Effector memory CD4-positive, alpha-beta T cell (primary cell): ENCODE measurements at regions not wholly inside any gene's neighbourhood (a gene's known extent, or its start where the extent isn't known, plus 50 kb on each side); places are given as distances from the start of the nearest gene placed in this dataset.
"Not testable (repeated sequence)": the region's sequence is repeated elsewhere in the genome, so short reads cannot be mapped to it uniquely, and the experiment has no call there.

Source experiments
- DNase-seq, 3 donors: peaks; one replicate each; pipeline ENCODE4 v3.0.0-alpha.2; 2020
- H3K27ac ChIP-seq: 2 replicates; pipeline ENCODE4 v1.7.0; 2013; ENCODE audit warnings: mild to moderate bottlenecking, low read length, moderate library complexity; ENCODE audit not compliant: insufficient read depth, poor library complexity, severe bottlenecking
- H3K27me3 ChIP-seq: replicated peaks from 2 replicates; pipeline ENCODE4 v1.7.0; 2013; ENCODE audit warnings: mild to moderate bottlenecking, low read length; ENCODE audit not compliant: insufficient read depth, control insufficient read depth, poor library complexity, severe bottlenecking
- H3K36me3 ChIP-seq: 2 replicates; pipeline ENCODE4 v1.7.0; 2013; ENCODE audit warnings: mild to moderate bottlenecking, low read length, moderate library complexity; ENCODE audit not compliant: control insufficient read depth, insufficient read depth
- H3K4me1 ChIP-seq: 2 replicates; pipeline ENCODE4 v1.7.0; 2013; ENCODE audit warnings: low read length, mild to moderate bottlenecking; ENCODE audit not compliant: control insufficient read depth, insufficient read depth, poor library complexity, severe bottlenecking
- H3K4me3 ChIP-seq: 2 replicates; pipeline ENCODE4 v1.7.0; 2013; ENCODE audit warnings: low read length, low read depth, mild to moderate bottlenecking; ENCODE audit not compliant: insufficient read depth, poor library complexity, severe bottlenecking
- H3K9me3 ChIP-seq: 2 replicates; pipeline ENCODE4 v1.7.0; 2013; ENCODE audit warnings: mild to moderate bottlenecking, low read length, moderate library complexity; ENCODE audit not compliant: control insufficient read depth

- no peaks in the 10 kb centered on the region for H3K9me3 ChIP-seq
- no peaks in the 10 kb centered on the region for H3K27me3 ChIP-seq
- H3K4me3 ChIP-seq, result no peak overlapping the region
- no peak for DNase-seq
- H3K36me3 ChIP-seq, result no peaks in the 10 kb centered on the region
- H3K27ac ChIP-seq, result no peak overlapping the region
- no peaks in the 10 kb centered on the region for H3K4me1 ChIP-seq
Observed at GRCh38 chr16:52742608-52743170, 195.7 kb upstream of the TOX3 start.

GRCh38 chr16:52742052-52742451, 195.1 kb upstream of the TOX3 start:
- Histone ChIP-seq H3K27ac (no peak overlapping the region), H3K36me3 (no peaks in the 10 kb centered on the region), H3K4me1 (no peaks in the 10 kb centered on the region), H3K27me3 (no peaks in the 10 kb centered on the region), H3K9me3 (no peaks in the 10 kb centered on the region), H3K4me3 (no peak overlapping the region)
- DNase-seq, result no peak

- Histone ChIP-seq H3K4me1 (no peaks in the 10 kb centered on the region), H3K9me3 (no peaks in the 10 kb centered on the region), H3K4me3 (no peak overlapping the region), H3K36me3 (no peaks in the 10 kb centered on the region), H3K27me3 (no peaks in the 10 kb centered on the region), H3K27ac (no peak overlapping the region)
- DNase-seq, result no peak
Observed at GRCh38 chr16:52741351-52741750, 194.4 kb upstream of the TOX3 start.

GRCh38 chr16:52740766-52741165, 193.8 kb upstream of the TOX3 start:
- no peaks in the 10 kb centered on the region for H3K36me3 ChIP-seq

GRCh38 chr16:52740333-52740732, 193.4 kb upstream of the TOX3 start:
- H3K36me3 ChIP-seq, result no peaks in the 10 kb centered on the region

More at GRCh38 chr16:52740766-52741165, 193.8 kb upstream of the TOX3 start:
- Histone ChIP-seq H3K4me3 (no peak overlapping the region), H3K27me3 (no peaks in the 10 kb centered on the region), H3K27ac (no peak overlapping the region), H3K9me3 (no peaks in the 10 kb centered on the region), H3K4me1 (no peaks in the 10 kb centered on the region)
- no peak for DNase-seq

GRCh38 chr16:52738992-52739391, 192.0 kb upstream of the TOX3 start:
- H3K27ac ChIP-seq, H3K4me3 ChIP-seq, H3K36me3 ChIP-seq, H3K27me3 ChIP-seq, H3K9me3 ChIP-seq, H3K4me1 ChIP-seq, DNase-seq: not testable (repeated sequence)

More at GRCh38 chr16:52740333-52740732, 193.4 kb upstream of the TOX3 start:
- Histone ChIP-seq H3K27ac (no peak overlapping the region), H3K27me3 (no peaks in the 10 kb centered on the region), H3K9me3 (no peaks in the 10 kb centered on the region), H3K4me3 (no peak overlapping the region), H3K4me1 (no peaks in the 10 kb centered on the region)
- no peak for DNase-seq

- H3K4me1 ChIP-seq, result no peaks in the 10 kb centered on the region
- no peak for DNase-seq
- no peak overlapping the region for H3K27ac ChIP-seq
- no peaks in the 10 kb centered on the region for H3K36me3 ChIP-seq
- H3K9me3 ChIP-seq, result no peaks in the 10 kb centered on the region
- no peak overlapping the region for H3K4me3 ChIP-seq
- H3K27me3 ChIP-seq, result no peaks in the 10 kb centered on the region
Observed at GRCh38 chr16:52731219-52731875, 184.4 kb upstream of the TOX3 start.

- no peak for DNase-seq
- Histone ChIP-seq H3K9me3 (no peaks in the 10 kb centered on the region), H3K4me3 (no peak overlapping the region), H3K36me3 (no peaks in the 10 kb centered on the region), H3K27me3 (no peaks in the 10 kb centered on the region), H3K27ac (no peak overlapping the region), H3K4me1 (no peaks in the 10 kb centered on the region)
Observed at GRCh38 chr16:52729731-52730130, 182.8 kb upstream of the TOX3 start.

- H3K36me3 ChIP-seq, result no peaks in the 10 kb centered on the region
- no peak overlapping the region for H3K27ac ChIP-seq
- H3K9me3 ChIP-seq, result no peaks in the 10 kb centered on the region
- no peaks in the 10 kb centered on the region for H3K27me3 ChIP-seq
- no peak overlapping the region for H3K4me3 ChIP-seq
- DNase-seq, result no peak
- no peaks in the 10 kb centered on the region for H3K4me1 ChIP-seq
Observed at GRCh38 chr16:52727849-52728248, 180.9 kb upstream of the TOX3 start.

GRCh38 chr16:52727441-52727840, 180.5 kb upstream of the TOX3 start:
- Histone ChIP-seq H3K27me3 (no peaks in the 10 kb centered on the region), H3K4me1 (no peaks in the 10 kb centered on the region), H3K36me3 (no peaks in the 10 kb centered on the region), H3K27ac (no peak overlapping the region), H3K4me3 (no peak overlapping the region), H3K9me3 (no peaks in the 10 kb centered on the region)
- no peak for DNase-seq
